ENCODE measurements at regions not wholly inside any gene's neighbourhood (a gene's known extent, or its start where the extent isn't known, plus 50 kb on each side); places are given as distances from the start of the nearest gene placed in this dataset.

GRCh38 chr4:82223715-82224114 lies 150.1 kb downstream of the HNRNPD start:
- TF ChIP-seq CTCF (IDR thresholded peaks at IDR 0.05) (no peak), ZFX (IDR thresholded peaks at IDR 0.05; ENCODE audit: borderline replicate concordance) (no peak)

Measured in 22Rv1 (cell line).